Stimulated activated naive CD8-positive, alpha-beta T cell treated with anti-CD3 and anti-CD28 coated beads, Interleukin-15, amount 100 ng/mL, for 72 hours (primary cell): ENCODE measurements at regions not wholly inside any gene's neighbourhood (a gene's known extent, or its start where the extent isn't known, plus 50 kb on each side); places are given as distances from the start of the nearest gene placed in this dataset.

ENCODE experiments used
- ATAC-seq: fragments of 150-1000 bp; cut with Tn5 transposase; 2 replicates; pipeline ENCODE4 v1.10.0; 2021; ENCODE audit warnings: mild to moderate bottlenecking, moderate library complexity
- DNase-seq, 2 donors: peaks; one replicate each; pipeline ENCODE4 v3.0.0; 2021 to 2022
- H3K27ac Mint-ChIP-seq, 2 donors: one replicate each; pipeline ENCODE4 v1.8.0; 2022; ENCODE audit warnings: mild to moderate bottlenecking in 2 of 2, mixed read lengths in 2 of 2, moderate library complexity in 2 of 2
- H3K27me3 Mint-ChIP-seq: one replicate; pipeline ENCODE4 v1.8.0; 2022; ENCODE audit warnings: mixed read lengths
- H3K4me1 Mint-ChIP-seq: one replicate; pipeline ENCODE4 v1.8.0; 2022; ENCODE audit warnings: mild to moderate bottlenecking, mixed read lengths
- H3K4me3 Mint-ChIP-seq, 2 donors: one replicate each; pipeline ENCODE4 v1.8.0; 2022; ENCODE audit warnings: mild to moderate bottlenecking in 2 of 2, mixed read lengths in 2 of 2, moderate library complexity in 1 of 2
- H3K9me3 Mint-ChIP-seq, 2 donors: one replicate each; pipeline ENCODE4 v1.8.0; 2022; ENCODE audit warnings: mixed read lengths in 2 of 2

- Mint-ChIP-seq H3K27me3 (peaks cover 22% of the 10 kb centered on the region), H3K4me3 (no peak overlapping the region), H3K27ac (no peak overlapping the region), H3K4me1 (no peaks in the 10 kb centered on the region), H3K9me3 (no peaks in the 10 kb centered on the region)
- no peak for DNase-seq
- no peak for ATAC-seq
Observed at GRCh38 chr20:23286346-23286745, 64.2 kb upstream of the NXT1 start.

GRCh38 chr20:23285536-23285935 lies 65.1 kb upstream of the NXT1 start:
- ATAC-seq (no peak), DNase-seq (no peak)
- no peaks in the 10 kb centered on the region for H3K9me3 Mint-ChIP-seq
- H3K27me3 Mint-ChIP-seq = peaks cover 14% of the 10 kb centered on the region
- no peaks in the 10 kb centered on the region for H3K4me1 Mint-ChIP-seq
- H3K27ac Mint-ChIP-seq = no peak overlapping the region
- H3K4me3 Mint-ChIP-seq = no peak overlapping the region

GRCh38 chr20:23284009-23284408 lies 66.6 kb upstream of the NXT1 start:
- Mint-ChIP-seq H3K4me3 (no peak overlapping the region), H3K27ac (no peak overlapping the region), H3K27me3 (peaks cover 13% of the 10 kb centered on the region), H3K9me3 (no peaks in the 10 kb centered on the region), H3K4me1 (no peaks in the 10 kb centered on the region)
- no peak for ATAC-seq
- DNase-seq = no peak

- Mint-ChIP-seq H3K27me3 (peaks cover 13% of the 10 kb centered on the region), H3K9me3 (no peaks in the 10 kb centered on the region), H3K4me3 (no peak overlapping the region), H3K4me1 (no peaks in the 10 kb centered on the region), H3K27ac (no peak overlapping the region)
- no peak for ATAC-seq
- DNase-seq = no peak
Observed at GRCh38 chr20:23283096-23283850, 67.3 kb upstream of the NXT1 start.

GRCh38 chr20:23282546-23282945 lies 68.0 kb upstream of the NXT1 start:
- Mint-ChIP-seq H3K4me1 (no peaks in the 10 kb centered on the region), H3K27me3 (peaks cover 13% of the 10 kb centered on the region), H3K4me3 (no peak overlapping the region), H3K27ac (no peak overlapping the region), H3K9me3 (no peaks in the 10 kb centered on the region)
- ATAC-seq (no peak), DNase-seq (no peak)

GRCh38 chr20:23282111-23282510 lies 68.5 kb upstream of the NXT1 start:
- Mint-ChIP-seq H3K27me3 (peaks cover 13% of the 10 kb centered on the region), H3K9me3 (no peaks in the 10 kb centered on the region), H3K4me3 (no peak overlapping the region), H3K27ac (no peak overlapping the region), H3K4me1 (no peaks in the 10 kb centered on the region)
- no peak for DNase-seq
- ATAC-seq = no peak

- H3K9me3 Mint-ChIP-seq = no peaks in the 10 kb centered on the region
- no peak overlapping the region for H3K4me3 Mint-ChIP-seq
Observed at GRCh38 chr20:23279836-23280235, 70.8 kb upstream of the NXT1 start.

GRCh38 chr20:23278172-23278571 lies 72.4 kb upstream of the NXT1 start:
- no peaks in the 10 kb centered on the region for H3K9me3 Mint-ChIP-seq
- H3K4me3 Mint-ChIP-seq = no peak overlapping the region
- H3K27ac Mint-ChIP-seq = no peak overlapping the region
- peaks cover 11% of the 10 kb centered on the region for H3K27me3 Mint-ChIP-seq
- DNase-seq = no peak
- ATAC-seq = no peak
- no peaks in the 10 kb centered on the region for H3K4me1 Mint-ChIP-seq

More at GRCh38 chr20:23279836-23280235, 70.8 kb upstream of the NXT1 start:
- Mint-ChIP-seq H3K4me1 (no peaks in the 10 kb centered on the region), H3K27me3 (peaks cover 13% of the 10 kb centered on the region), H3K27ac (no peak overlapping the region)
- no peak for DNase-seq
- no peak for ATAC-seq

GRCh38 chr20:23277316-23277715 lies 73.3 kb upstream of the NXT1 start:
- Mint-ChIP-seq H3K27me3 (peaks cover 2% of the 10 kb centered on the region), H3K4me1 (no peaks in the 10 kb centered on the region)
- no peak for DNase-seq

DNA sequence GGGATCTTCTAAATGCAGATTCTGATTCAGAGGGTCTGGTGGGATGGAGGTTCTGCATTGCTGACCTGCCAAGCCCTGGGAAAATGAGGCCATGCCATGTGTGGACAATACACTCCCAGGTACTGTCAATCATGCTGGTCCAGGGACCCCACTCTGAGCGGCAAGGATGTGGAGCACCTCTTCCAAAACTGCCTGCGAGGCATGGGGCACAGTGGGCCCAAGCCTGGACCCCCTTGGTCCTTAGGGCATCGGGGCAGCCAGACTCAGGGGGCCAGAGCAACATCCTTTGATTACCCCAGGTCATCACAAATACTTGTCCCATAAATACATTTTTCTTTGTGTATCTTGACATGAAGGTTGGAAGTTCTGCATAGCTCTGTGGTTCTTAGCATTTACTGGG lies 76.8 kb upstream of the NXT1 start:
- Mint-ChIP-seq H3K4me1 (no peaks in the 10 kb centered on the region), H3K4me3 (no peak overlapping the region), H3K27ac (no peak overlapping the region), H3K9me3 (peaks cover 10 to 12% of the 10 kb centered on the region in 2 donors), H3K27me3 (peaks cover 6% of the 10 kb centered on the region)
- no peak for ATAC-seq
- DNase-seq = no peak

More at GRCh38 chr20:23277316-23277715, 73.3 kb upstream of the NXT1 start:
- Mint-ChIP-seq H3K4me3 (no peak overlapping the region), H3K9me3 (no peaks in the 10 kb centered on the region), H3K27ac (no peak overlapping the region)
- no peak for ATAC-seq

DNA sequence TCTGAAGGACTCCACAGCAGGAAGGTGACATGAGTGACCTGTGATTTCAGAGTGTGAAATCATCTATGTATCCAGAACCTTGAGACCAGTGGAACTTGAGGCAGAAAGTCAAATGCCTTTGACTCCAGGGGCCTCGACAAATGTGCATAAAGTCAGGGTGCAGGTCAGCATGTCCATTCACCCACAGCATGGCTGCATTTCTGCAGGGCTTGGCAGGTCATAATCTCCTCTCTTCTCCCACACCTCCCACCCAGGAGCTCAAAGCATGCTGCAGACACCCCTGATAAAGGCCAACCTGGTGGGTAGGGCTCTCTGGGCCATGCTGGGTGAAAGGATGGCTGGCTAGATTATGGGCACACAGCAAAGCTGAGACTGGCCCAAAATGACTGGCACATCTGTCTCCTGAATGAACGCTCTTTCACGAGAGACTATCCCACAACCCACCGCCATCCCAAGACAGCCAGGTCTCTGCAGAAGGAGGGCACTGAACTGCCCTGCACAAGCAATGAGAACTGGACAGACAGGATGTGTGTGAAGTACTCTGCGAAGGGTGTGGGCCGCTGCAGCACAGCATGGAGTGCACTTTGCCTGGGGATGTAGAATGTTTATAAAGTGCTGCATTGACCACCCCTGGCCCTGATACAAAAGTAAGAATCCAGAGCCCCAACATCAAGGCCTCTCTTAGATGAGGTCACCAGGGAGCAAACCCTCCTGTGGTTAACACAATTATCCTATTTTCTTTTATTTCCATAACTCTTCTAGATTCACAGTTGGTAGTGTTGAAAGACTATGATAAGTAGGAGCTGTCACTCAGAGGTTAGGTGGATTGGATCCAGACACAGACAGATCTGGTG lies 78.2 kb upstream of the NXT1 start:
- DNase-seq = no peak
- no peak overlapping the region for H3K4me3 Mint-ChIP-seq
- peaks cover 6% of the 10 kb centered on the region for H3K27me3 Mint-ChIP-seq
- ATAC-seq = no peak
- peaks cover 10 to 18% of the 10 kb centered on the region in 2 donors for H3K9me3 Mint-ChIP-seq
- H3K27ac Mint-ChIP-seq = no peak overlapping the region
- H3K4me1 Mint-ChIP-seq = no peaks in the 10 kb centered on the region

DNA sequence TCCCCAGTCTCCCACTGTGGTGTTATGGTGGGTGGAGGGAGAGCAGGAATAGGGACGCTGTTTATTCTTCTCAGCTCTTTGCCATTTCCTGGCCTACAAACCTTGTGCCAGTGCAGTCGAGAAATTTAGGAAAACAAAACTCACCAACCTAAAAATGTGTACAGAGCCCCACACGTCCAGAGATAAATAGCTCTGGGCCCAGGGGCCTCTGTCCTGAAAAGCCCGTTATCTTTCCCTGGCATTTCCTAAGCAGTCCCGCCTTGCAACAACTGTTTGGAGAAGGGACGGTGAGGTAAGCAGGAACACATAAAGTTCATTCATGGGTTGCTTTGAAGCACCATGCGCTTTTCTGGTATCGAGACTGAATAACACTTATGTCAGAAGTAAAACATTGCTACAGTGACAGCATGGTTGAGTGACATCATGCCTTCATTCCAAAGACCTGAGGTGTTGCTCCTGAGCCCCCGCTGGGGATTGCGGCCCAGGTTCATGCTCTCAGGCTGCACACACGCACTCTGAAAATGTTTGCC lies 80.1 kb upstream of the NXT1 start:
- no peak overlapping the region for H3K4me3 Mint-ChIP-seq
- no peak for ATAC-seq
- H3K9me3 Mint-ChIP-seq = peaks cover 10 to 18% of the 10 kb centered on the region in 2 donors
- H3K4me1 Mint-ChIP-seq = no peaks in the 10 kb centered on the region
- no peak overlapping the region for H3K27ac Mint-ChIP-seq
- H3K27me3 Mint-ChIP-seq = peaks cover 6% of the 10 kb centered on the region
- DNase-seq = no peak

GRCh38 chr20:23269954-23270353 lies 80.6 kb upstream of the NXT1 start:
- Mint-ChIP-seq H3K27me3 (peaks cover 6% of the 10 kb centered on the region), H3K4me3 (no peak overlapping the region), H3K27ac (no peak overlapping the region), H3K9me3 (peaks cover 10 to 18% of the 10 kb centered on the region in 2 donors), H3K4me1 (no peaks in the 10 kb centered on the region)
- DNase-seq (no peak), ATAC-seq (no peak)

DNA sequence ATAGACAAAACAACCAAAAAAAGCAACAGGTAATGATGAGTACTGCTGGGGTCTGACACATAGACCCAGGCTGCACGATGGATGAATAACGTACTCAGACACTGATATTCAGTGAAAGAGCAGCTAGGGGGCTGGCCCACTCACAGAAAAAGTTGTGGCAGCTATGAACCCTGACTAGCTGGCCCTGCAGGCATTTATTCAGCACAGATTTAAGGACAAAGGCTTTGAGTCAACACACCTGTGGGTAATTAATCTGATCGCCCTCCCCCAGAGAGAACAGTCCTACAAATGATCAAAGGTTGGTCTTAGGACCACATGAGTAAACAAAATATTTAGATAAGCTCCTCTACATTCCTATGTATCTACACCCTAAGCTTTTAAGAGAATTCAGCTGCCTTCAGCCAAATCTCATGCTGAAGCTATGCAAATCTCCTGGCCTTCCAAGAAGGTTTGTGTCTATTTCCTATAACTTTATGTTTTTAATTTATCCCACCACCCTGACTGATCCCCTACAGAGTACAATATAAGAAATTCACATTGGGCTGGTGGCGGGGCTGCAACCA lies 81.7 kb upstream of the NXT1 start:
- H3K4me1 Mint-ChIP-seq = no peaks in the 10 kb centered on the region
- ATAC-seq (no peak), DNase-seq (no peak)
- H3K4me3 Mint-ChIP-seq = no peak overlapping the region
- peaks cover 6% of the 10 kb centered on the region for H3K27me3 Mint-ChIP-seq
- peaks cover 12 to 22% of the 10 kb centered on the region in 2 donors for H3K9me3 Mint-ChIP-seq
- H3K27ac Mint-ChIP-seq = no peak overlapping the region

DNA sequence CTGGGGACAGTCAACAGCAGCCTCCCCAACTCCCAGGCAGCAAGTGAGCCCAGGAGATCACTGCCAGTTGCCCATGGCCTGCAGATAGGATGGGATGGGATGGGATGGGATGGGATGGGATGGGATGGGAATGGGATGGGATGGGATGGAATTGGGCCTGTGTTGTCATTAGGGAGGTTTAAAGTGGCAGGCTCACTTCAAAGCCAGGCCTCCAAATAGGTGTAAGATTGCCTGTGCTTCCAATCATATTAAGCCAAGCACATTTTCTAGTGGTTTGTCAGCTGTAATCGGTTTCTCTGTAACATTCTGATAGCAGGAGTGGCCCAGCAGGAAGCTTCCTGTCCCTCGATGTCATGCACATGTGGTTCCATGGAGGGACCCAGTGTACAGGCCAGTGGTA lies 82.7 kb upstream of the NXT1 start:
- Mint-ChIP-seq H3K4me3 (no peak overlapping the region), H3K9me3 (peaks cover 18 to 28% of the 10 kb centered on the region in 2 donors), H3K4me1 (no peaks in the 10 kb centered on the region), H3K27me3 (peaks cover 6% of the 10 kb centered on the region), H3K27ac (no peak overlapping the region)
- no peak for DNase-seq
- no peak for ATAC-seq
